Hepatocyte (in vitro differentiated cells): ENCODE measurements at regions not wholly inside any gene's neighbourhood (a gene's known extent, or its start where the extent isn't known, plus 50 kb on each side); places are given as distances from the start of the nearest gene placed in this dataset.

ENCODE experiments used
- EZH2 ChIP-seq: fragments of 200-600 bp; sonication (generic); IDR thresholded peaks from 2 replicates; pipeline ENCODE4 v1.6.1; 2016; ENCODE audit warnings: antibody characterized with exemption, mild to moderate bottlenecking, borderline replicate concordance
- EZH2phosphoT487 ChIP-seq: fragments of 200-600 bp; sonication (generic); IDR thresholded peaks from one replicate; pipeline ENCODE4 v1.6.1; 2018; ENCODE audit warnings: antibody characterized with exemption, mild to moderate bottlenecking, low read depth, moderate library complexity; ENCODE audit not compliant: unreplicated experiment, severe bottlenecking
- TF ChIP-seq, protein P1 (sequence below): fragments of 200-600 bp; sonication (generic); IDR thresholded peaks from 2 replicates; pipeline ENCODE4 v1.5.1; 2016; ENCODE audit warnings: antibody characterized with exemption, mild to moderate bottlenecking; ENCODE audit not compliant: poor library complexity

DNA sequence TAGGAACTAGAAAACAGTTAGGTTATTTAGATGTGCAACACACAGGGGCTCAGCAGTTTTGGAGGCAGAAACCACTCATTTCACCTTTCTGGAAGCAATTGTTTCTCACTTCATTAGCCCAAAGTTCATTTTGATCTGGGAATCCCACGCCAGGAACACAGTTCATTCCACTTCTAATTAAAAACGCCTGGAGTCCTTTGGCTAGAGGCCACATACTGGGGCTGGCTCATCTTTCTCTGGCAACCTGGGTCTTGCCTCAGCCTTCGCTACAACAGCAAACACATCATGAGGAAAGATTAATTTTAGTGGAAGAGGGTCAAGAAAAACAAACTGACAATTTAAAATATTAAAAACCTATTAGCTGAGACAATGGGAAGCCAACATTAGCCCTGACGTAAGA is 69.7 kb downstream of the RFPL4B start:
- TF ChIP-seq, protein P1, sequence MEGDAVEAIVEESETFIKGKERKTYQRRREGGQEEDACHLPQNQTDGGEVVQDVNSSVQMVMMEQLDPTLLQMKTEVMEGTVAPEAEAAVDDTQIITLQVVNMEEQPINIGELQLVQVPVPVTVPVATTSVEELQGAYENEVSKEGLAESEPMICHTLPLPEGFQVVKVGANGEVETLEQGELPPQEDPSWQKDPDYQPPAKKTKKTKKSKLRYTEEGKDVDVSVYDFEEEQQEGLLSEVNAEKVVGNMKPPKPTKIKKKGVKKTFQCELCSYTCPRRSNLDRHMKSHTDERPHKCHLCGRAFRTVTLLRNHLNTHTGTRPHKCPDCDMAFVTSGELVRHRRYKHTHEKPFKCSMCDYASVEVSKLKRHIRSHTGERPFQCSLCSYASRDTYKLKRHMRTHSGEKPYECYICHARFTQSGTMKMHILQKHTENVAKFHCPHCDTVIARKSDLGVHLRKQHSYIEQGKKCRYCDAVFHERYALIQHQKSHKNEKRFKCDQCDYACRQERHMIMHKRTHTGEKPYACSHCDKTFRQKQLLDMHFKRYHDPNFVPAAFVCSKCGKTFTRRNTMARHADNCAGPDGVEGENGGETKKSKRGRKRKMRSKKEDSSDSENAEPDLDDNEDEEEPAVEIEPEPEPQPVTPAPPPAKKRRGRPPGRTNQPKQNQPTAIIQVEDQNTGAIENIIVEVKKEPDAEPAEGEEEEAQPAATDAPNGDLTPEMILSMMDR: no peak
- TF ChIP-seq EZH2phosphoT487 (no peak), EZH2 (no peak)
